CD14-positive monocyte (primary cell): ENCODE measurements at regions not wholly inside any gene's neighbourhood (a gene's known extent, or its start where the extent isn't known, plus 50 kb on each side); places are given as distances from the start of the nearest gene placed in this dataset.
"Not testable (repeated sequence)": the region's sequence is repeated elsewhere in the genome, so short reads cannot be mapped to it uniquely, and the experiment has no call there.

Experiments used
- DNase-seq, 3 donors: peaks; one replicate each; pipeline ENCODE4 v3.0.0-alpha.2; 2011 to 2022
- H2AFZ ChIP-seq: 2 replicates; pipeline ENCODE4 v1.6.0; 2012; ENCODE audit warnings: mild to moderate bottlenecking, low read depth, low read length, inconsistent platforms; ENCODE audit not compliant: insufficient read depth, poor library complexity, severe bottlenecking
- H3K27ac ChIP-seq, 2 donors: 1 replicate in 1 of 2; 2 replicates in 1 of 2; pipeline ENCODE4 v1.5.1; 2012 to 2013; ENCODE audit warnings: low read length in 2 of 2, control low read depth in 1 of 2, inconsistent platforms in 1 of 2, low read depth in 1 of 2, mild to moderate bottlenecking in 1 of 2
- H3K27me3 ChIP-seq, 2 donors: one replicate each; pipeline versions ENCODE4 v1.6.0 to v1.6.1; 2011 to 2013; ENCODE audit warnings: low read length in 2 of 2; ENCODE audit not compliant: control insufficient read depth in 2 of 2, insufficient read depth in 2 of 2
- H3K36me3 ChIP-seq, 2 donors: replicated peaks in 1 of 2; 1 replicate in 1 of 2; 2 replicates in 1 of 2; pipeline versions ENCODE4 v1.5.1 to v1.6.1; 2012 to 2013; ENCODE audit warnings: low read length in 2 of 2, control low read depth in 1 of 2, inconsistent platforms in 1 of 2, mild to moderate bottlenecking in 1 of 2; ENCODE audit not compliant: insufficient read depth in 2 of 2, control insufficient read depth in 1 of 2
- H3K4me1 ChIP-seq, 2 donors: 1 replicate in 1 of 2; 2 replicates in 1 of 2; pipeline versions ENCODE4 v1.5.1 to v1.6.1; 2012 to 2013; ENCODE audit warnings: low read length in 2 of 2, control low read depth in 1 of 2, inconsistent platforms in 1 of 2, mild to moderate bottlenecking in 1 of 2, moderate library complexity in 1 of 2; ENCODE audit not compliant: insufficient read depth in 2 of 2, control insufficient read depth in 1 of 2
- H3K4me2 ChIP-seq: replicated peaks from 2 replicates; pipeline ENCODE3; 2012; ENCODE audit warnings: low read length, moderate library complexity, mild to moderate bottlenecking; ENCODE audit not compliant: poor library complexity, severe bottlenecking; ENCODE audit errors: extremely low read depth
- H3K4me3 ChIP-seq, 3 experiments: fragments of 200-600 bp in 1 of 3; sonication (generic) in 1 of 3; replicated peaks in 1 of 3; 1 replicate in 2 of 3; 2 replicates in 1 of 3; pipeline ENCODE4 v1.5.1; 2011 to 2013; ENCODE audit warnings: low read length in 3 of 3, mild to moderate bottlenecking in 3 of 3, control low read depth in 2 of 3, low read depth in 2 of 3, inconsistent platforms in 1 of 3, moderate library complexity in 1 of 3
- H3K79me2 ChIP-seq: 2 replicates; pipeline ENCODE4 v1.6.0; 2012; ENCODE audit warnings: mild to moderate bottlenecking, control low read depth, inconsistent platforms, low read length, moderate library complexity; ENCODE audit not compliant: insufficient read depth
- H3K9ac ChIP-seq: 2 replicates; pipeline ENCODE4 v1.6.0; 2017; ENCODE audit warnings: low read length, mild to moderate bottlenecking; ENCODE audit not compliant: insufficient read depth, poor library complexity, severe bottlenecking
- H3K9me3 ChIP-seq, 2 donors: replicated peaks in 1 of 2; 1 replicate in 1 of 2; 2 replicates in 1 of 2; pipeline versions ENCODE4 v1.5.1 to v1.6.1; 2012 to 2013; ENCODE audit warnings: low read length in 2 of 2, control low read depth in 1 of 2; ENCODE audit not compliant: control insufficient read depth in 1 of 2, insufficient read depth in 1 of 2
- H4K20me1 ChIP-seq: 2 replicates; pipeline ENCODE4 v1.6.0; 2012; ENCODE audit warnings: mild to moderate bottlenecking, low read length, control low read depth, moderate library complexity; ENCODE audit not compliant: insufficient read depth
- H3K27ac Mint-ChIP-seq, 7 donors: one replicate each; pipeline ENCODE4 v1.8.0; 2020; ENCODE audit warnings: mild to moderate bottlenecking in 7 of 7, mixed read lengths in 7 of 7, moderate library complexity in 6 of 7, inconsistent platforms in 2 of 7
- H3K27me3 Mint-ChIP-seq, 3 donors: one replicate each; pipeline ENCODE4 v1.8.0; 2021 to 2022; ENCODE audit warnings: low read depth in 3 of 3, mild to moderate bottlenecking in 3 of 3, mixed read lengths in 3 of 3, moderate library complexity in 3 of 3, inconsistent platforms in 1 of 3
- H3K36me3 Mint-ChIP-seq, 2 donors: one replicate each; pipeline ENCODE4 v1.8.0; 2020; ENCODE audit warnings: mixed read lengths in 2 of 2, inconsistent platforms in 1 of 2, mild to moderate bottlenecking in 1 of 2
- H3K4me1 Mint-ChIP-seq: one replicate; pipeline ENCODE4 v1.8.0; 2020; ENCODE audit warnings: mild to moderate bottlenecking, mixed read lengths
- H3K4me3 Mint-ChIP-seq, 2 donors: one replicate each; pipeline ENCODE4 v1.8.0; 2020; ENCODE audit warnings: mild to moderate bottlenecking in 2 of 2, mixed read lengths in 2 of 2, moderate library complexity in 1 of 2
- H3K9me3 Mint-ChIP-seq, 7 donors: one replicate each; pipeline ENCODE4 v1.8.0; 2020 to 2022; ENCODE audit warnings: mixed read lengths in 7 of 7, mild to moderate bottlenecking in 6 of 7, moderate library complexity in 6 of 7, inconsistent platforms in 2 of 7
- WGBS: methylation state at CpG from one replicate; pipeline ENCODE4 v1.1.5; 2013; ENCODE audit warnings: missing lambda C conversion rate; ENCODE audit not compliant: insufficient coverage; 5-methylcytosine and 5-hydroxymethylcytosine counted together
- intact Hi-C, 2 donors: fragments of 100-400 bp; cut with micrococcal nuclease; formaldehyde crosslinking; loops; one replicate each; pipeline versions ENCODE4 v1.15.0 to v1.15.1; 2023

DNA sequence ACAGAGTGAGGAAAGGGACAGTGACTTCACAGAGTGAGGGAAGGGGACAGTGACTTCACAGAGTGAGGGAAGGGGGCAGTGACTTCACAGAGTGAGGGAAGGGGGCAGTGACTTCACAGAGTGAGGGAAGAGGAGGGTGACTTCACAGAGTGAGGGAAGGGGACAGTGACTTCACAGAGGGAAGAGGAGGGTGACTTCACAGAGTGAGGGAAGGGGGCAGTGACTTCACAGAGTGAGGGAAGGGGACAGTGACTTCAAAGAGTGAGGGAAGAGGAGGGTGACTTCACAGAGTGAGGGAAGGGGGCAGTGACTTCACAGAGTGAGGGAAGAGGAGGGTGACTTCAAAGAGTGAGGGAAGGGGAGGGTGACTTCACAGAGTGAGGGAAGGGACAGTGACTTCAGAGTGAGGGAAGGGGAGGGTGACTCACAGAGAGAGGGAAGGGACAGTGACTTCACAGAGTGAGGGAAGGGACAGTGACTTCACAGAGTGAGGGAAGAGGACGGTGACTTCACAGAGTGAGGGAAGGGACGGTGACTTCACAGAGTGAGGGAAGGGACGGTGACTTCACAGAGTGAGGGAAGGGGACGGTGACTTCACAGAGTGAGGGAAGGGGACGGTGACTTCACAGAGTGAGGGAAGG is 142.0 kb upstream of the PITRM1 start:
- intact Hi-C loops = loop anchor here (5.0 to 10.0 kb wide), 3 partner anchors 158 to 1018 kb away; no protein-coding TSS in a partner anchor
- not testable (repeated sequence) for H3K9ac ChIP-seq, H3K27ac ChIP-seq, H3K79me2 ChIP-seq, H3K4me2 ChIP-seq, H3K9me3 ChIP-seq, H3K4me3 ChIP-seq, H3K36me3 Mint-ChIP-seq, H3K4me1 ChIP-seq, H4K20me1 ChIP-seq, H3K4me1 Mint-ChIP-seq, H2AFZ ChIP-seq, H3K4me3 Mint-ChIP-seq, H3K36me3 ChIP-seq, H3K27me3 ChIP-seq
- Mint-ChIP-seq H3K9me3 (peaks cover 10 to 23% (median 15%) of the 10 kb centered on the region in 7 donors), H3K27me3 (peaks cover 4 to 12% (median 11%) of the 10 kb centered on the region in 3 donors), H3K27ac (peak overlapping the region; percentile 73 to 93 (median 85))
- WGBS = no CpG with 5 or more reads among the region's 5 CpGs
- DNase-seq = peak; percentile 11 to 91 (median 77)

DNA sequence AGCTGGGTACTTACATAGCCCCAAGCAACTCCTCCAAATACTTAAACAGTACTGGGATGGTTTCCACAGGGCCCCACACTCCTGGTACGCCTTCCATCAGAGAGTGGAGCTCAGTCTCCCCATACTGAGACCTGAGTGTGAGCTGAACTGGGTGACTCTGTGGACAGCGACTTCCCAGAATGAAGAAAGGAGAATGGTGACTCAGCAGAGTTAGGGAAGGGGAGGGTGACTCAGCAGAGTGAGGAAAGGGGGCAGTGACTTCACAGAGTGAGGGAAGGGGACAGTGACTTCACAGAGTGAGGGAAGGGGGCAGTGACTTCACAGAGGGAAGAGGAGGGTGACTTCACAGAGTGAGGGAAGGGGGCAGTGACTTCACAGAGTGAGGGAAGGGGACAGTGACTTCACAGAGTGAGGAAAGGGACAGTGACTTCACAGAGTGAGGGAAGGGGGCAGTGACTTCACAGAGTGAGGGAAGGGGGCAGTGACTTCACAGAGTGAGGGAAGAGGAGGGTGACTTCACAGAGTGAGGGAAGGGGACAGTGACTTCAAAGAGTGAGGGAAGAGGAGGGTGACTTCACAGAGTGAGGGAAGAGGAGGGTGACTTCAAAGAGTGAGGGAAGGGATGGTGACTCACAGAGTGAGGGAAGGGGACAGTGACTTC is 141.3 kb upstream of the PITRM1 start:
- H3K27me3 Mint-ChIP-seq = peaks cover 4 to 12% (median 11%) of the 10 kb centered on the region in 3 donors
- H3K79me2 ChIP-seq, H3K27me3 ChIP-seq, H3K9ac ChIP-seq, H2AFZ ChIP-seq, H3K9me3 ChIP-seq, H3K4me1 Mint-ChIP-seq, H3K4me2 ChIP-seq, H3K4me3 ChIP-seq, H3K36me3 Mint-ChIP-seq, H3K36me3 ChIP-seq, H3K27ac ChIP-seq, H4K20me1 ChIP-seq, H3K4me1 ChIP-seq, H3K4me3 Mint-ChIP-seq: not testable (repeated sequence)
- intact Hi-C loops = loop anchor here (5.0 to 10.0 kb wide), 3 partner anchors 158 to 1018 kb away; no protein-coding TSS in a partner anchor
- H3K27ac Mint-ChIP-seq = peak overlapping the region; percentile 5 to 93 (median 85)
- DNase-seq = peak; percentile 18 to 86 (median 63)
- peaks cover 6 to 17% (median 10%) of the 10 kb centered on the region in 7 donors for H3K9me3 Mint-ChIP-seq
- 40% methylated on average over 2 of the region's 2 CpGs for WGBS
